Natural killer cell (primary cell): ENCODE measurements at regions not wholly inside any gene's neighbourhood (a gene's known extent, or its start where the extent isn't known, plus 50 kb on each side); places are given as distances from the start of the nearest gene placed in this dataset.

ENCODE experiments used
- ATAC-seq, 3 donors: fragments of 150-1000 bp in 2 of 3; fragments of 200-7000 bp in 1 of 3; cut with Tn5 transposase; 1 replicate in 1 of 3; 2 replicates in 2 of 3; pipeline ENCODE4 v1.10.0; 2021; ENCODE audit warnings: mild to moderate bottlenecking in 2 of 3, moderate library complexity in 2 of 3
- DNase-seq, 2 donors: peaks; one replicate each; pipeline versions ENCODE4 v3.0.0 to v3.0.0-alpha.2; 2013 to 2021; ENCODE audit warnings: mixed read lengths in 1 of 2
- H3K27ac ChIP-seq: one replicate; pipeline ENCODE4 v1.5.1; 2013; ENCODE audit warnings: mild to moderate bottlenecking, low read length
- H3K27me3 ChIP-seq: one replicate; pipeline ENCODE4 v1.6.1; 2013; ENCODE audit warnings: low read length; ENCODE audit not compliant: control insufficient read depth, insufficient read depth
- H3K36me3 ChIP-seq: one replicate; pipeline ENCODE4 v1.6.1; 2013; ENCODE audit warnings: low read length; ENCODE audit not compliant: control insufficient read depth, insufficient read depth
- H3K4me1 ChIP-seq: one replicate; pipeline ENCODE4 v1.6.1; 2013; ENCODE audit warnings: low read length; ENCODE audit not compliant: control insufficient read depth, insufficient read depth
- H3K4me3 ChIP-seq: one replicate; pipeline ENCODE4 v1.5.1; 2013; ENCODE audit warnings: low read length
- H3K9me3 ChIP-seq: one replicate; pipeline ENCODE4 v1.6.1; 2013; ENCODE audit warnings: low read length; ENCODE audit not compliant: control insufficient read depth, insufficient read depth
- H3K27ac Mint-ChIP-seq, 2 donors: one replicate each; pipeline ENCODE4 v1.8.0; 2022; ENCODE audit warnings: mild to moderate bottlenecking in 2 of 2, mixed read lengths in 2 of 2, moderate library complexity in 1 of 2
- H3K27me3 Mint-ChIP-seq, 2 donors: one replicate each; pipeline ENCODE4 v1.8.0; 2022; ENCODE audit warnings: low read depth in 2 of 2, mixed read lengths in 2 of 2
- H3K36me3 Mint-ChIP-seq: one replicate; pipeline ENCODE4 v1.8.0; 2022; ENCODE audit warnings: mixed read lengths
- H3K4me1 Mint-ChIP-seq, 2 donors: one replicate each; pipeline ENCODE4 v1.8.0; 2022; ENCODE audit warnings: mixed read lengths in 2 of 2
- H3K4me3 Mint-ChIP-seq: one replicate; pipeline ENCODE4 v1.8.0; 2022; ENCODE audit warnings: mild to moderate bottlenecking, moderate library complexity, mixed read lengths
- H3K9me3 Mint-ChIP-seq, 2 donors: one replicate each; pipeline ENCODE4 v1.8.0; 2022; ENCODE audit warnings: mixed read lengths in 2 of 2
- CTCF ChIP-seq: fragments of 200-600 bp; IDR thresholded peaks from one replicate; pipeline ENCODE4 v1.8.0; 2022; ENCODE audit warnings: antibody characterized with exemption
- WGBS: methylation state at CpG from one replicate; pipeline ENCODE4 v1.1.7; 2013; ENCODE audit warnings: missing lambda C conversion rate; ENCODE audit not compliant: insufficient coverage; 5-methylcytosine and 5-hydroxymethylcytosine counted together
- intact Hi-C: fragments of 100-400 bp; cut with micrococcal nuclease; formaldehyde crosslinking; loops from one replicate; pipeline ENCODE4 v1.14.2; 2022

- H3K4me3 ChIP-seq = no peak overlapping the region
- Mint-ChIP-seq H3K9me3 (peaks cover 12 to 13% of the 10 kb centered on the region in 2 donors), H3K27me3 (no peaks in the 10 kb centered on the region), H3K36me3 (peaks cover 13% of the 10 kb centered on the region), H3K27ac (no peak overlapping the region), H3K4me1 (no peaks in the 10 kb centered on the region), H3K4me3 (no peak overlapping the region)
- ATAC-seq = no peak
- DNase-seq = no peak
- H3K4me1 ChIP-seq = no peaks in the 10 kb centered on the region
- WGBS = 81% methylated on average over 14 of the region's 14 CpGs
- no peaks in the 10 kb centered on the region for H3K36me3 ChIP-seq
- H3K27ac ChIP-seq = no peak overlapping the region
- H3K27me3 ChIP-seq = no peaks in the 10 kb centered on the region
- intact Hi-C loops = no loop called here
- TF ChIP-seq CTCF = no peak
- peaks cover 15% of the 10 kb centered on the region for H3K9me3 ChIP-seq
Measured at GRCh38 chr20:29687438-29687837, 1570.0 kb upstream of the DEFB115 start.

GRCh38 chr20:29689411-29690225, 1567.8 kb upstream of the DEFB115 start:
- no peak overlapping the region for H3K4me3 ChIP-seq
- peaks cover 15% of the 10 kb centered on the region for H3K9me3 ChIP-seq
- H3K4me3 Mint-ChIP-seq = no peak overlapping the region
- peaks cover 23% of the 10 kb centered on the region for H3K36me3 Mint-ChIP-seq
- ATAC-seq (no peak), DNase-seq (no peak)
- no peaks in the 10 kb centered on the region for H3K27me3 Mint-ChIP-seq
- intact Hi-C loops = no loop called here
- no peak for TF ChIP-seq CTCF
- no peak overlapping the region for H3K27ac ChIP-seq
- H3K9me3 Mint-ChIP-seq = peaks cover 10 to 13% of the 10 kb centered on the region in 2 donors
- no peaks in the 10 kb centered on the region for H3K4me1 Mint-ChIP-seq
- no peaks in the 10 kb centered on the region for H3K36me3 ChIP-seq
- WGBS = 69% methylated on average over 48 of the region's 48 CpGs
- H3K4me1 ChIP-seq = no peaks in the 10 kb centered on the region
- no peak overlapping the region for H3K27ac Mint-ChIP-seq
- no peaks in the 10 kb centered on the region for H3K27me3 ChIP-seq

- ATAC-seq = no peak
Measured at GRCh38 chr20:29690274-29690673, 1567.2 kb upstream of the DEFB115 start.

More at GRCh38 chr20:29690274-29690673, 1567.2 kb upstream of the DEFB115 start:
- H3K9me3 ChIP-seq = peaks cover 15% of the 10 kb centered on the region
- WGBS = 89% methylated on average over 19 of the region's 19 CpGs
- H3K9me3 Mint-ChIP-seq = peaks cover 12 to 13% of the 10 kb centered on the region in 2 donors
- no peaks in the 10 kb centered on the region for H3K27me3 Mint-ChIP-seq
- intact Hi-C loops = no loop called here
- H3K27me3 ChIP-seq = no peaks in the 10 kb centered on the region
- H3K4me1 ChIP-seq = no peaks in the 10 kb centered on the region
- H3K4me1 Mint-ChIP-seq = no peaks in the 10 kb centered on the region
- H3K4me3 Mint-ChIP-seq = no peak overlapping the region
- H3K27ac Mint-ChIP-seq = no peak overlapping the region
- TF ChIP-seq CTCF = no peak
- peaks cover 30% of the 10 kb centered on the region for H3K36me3 Mint-ChIP-seq
- H3K4me3 ChIP-seq = no peak overlapping the region
- no peaks in the 10 kb centered on the region for H3K36me3 ChIP-seq
- no peak for DNase-seq
- no peak overlapping the region for H3K27ac ChIP-seq
